ENCODE measurements at regions not wholly inside any gene's neighbourhood (a gene's known extent, or its start where the extent isn't known, plus 50 kb on each side); places are given as distances from the start of the nearest gene placed in this dataset.

GRCh38 chr13:76038920-76039716 lies 403.0 kb downstream of the LMO7 start:
- ATAC-seq (ENCODE audit: low read depth) (no peak), DNase-seq (no peak)
- H3K4me3 Mint-ChIP-seq, result no peak overlapping the region
- CTCF ChIA-PET, result no interaction called here
- no peaks in the 10 kb centered on the region for H3K27me3 Mint-ChIP-seq
- POLR2A ChIA-PET, result no interaction called here
- no peak overlapping the region for H3K27ac Mint-ChIP-seq
- no peaks in the 10 kb centered on the region for H3K9me3 Mint-ChIP-seq
- H3K36me3 Mint-ChIP-seq (ENCODE audit: low read depth), result no peaks in the 10 kb centered on the region
- TF ChIP-seq CTCF (IDR thresholded peaks at IDR 0.05), result no peak
- no peaks in the 10 kb centered on the region for H3K4me1 Mint-ChIP-seq
- intact Hi-C loops (cut with micrococcal nuclease), result no loop called here

- H3K9me3 Mint-ChIP-seq, result peaks cover 2% of the 10 kb centered on the region
- H3K27ac Mint-ChIP-seq, result no peak overlapping the region
- no peak overlapping the region for H3K4me3 Mint-ChIP-seq
- TF ChIP-seq CTCF (IDR thresholded peaks at IDR 0.05), result no peak
- no peaks in the 10 kb centered on the region for H3K27me3 Mint-ChIP-seq
- DNase-seq, result no peak
- no peak for ATAC-seq (ENCODE audit: low read depth)
- CTCF ChIA-PET, result no interaction called here
- no peaks in the 10 kb centered on the region for H3K4me1 Mint-ChIP-seq
- POLR2A ChIA-PET, result no interaction called here
- H3K36me3 Mint-ChIP-seq (ENCODE audit: low read depth), result no peaks in the 10 kb centered on the region
- intact Hi-C loops (cut with micrococcal nuclease), result no loop called here
These were observed 400.0 kb downstream of the LMO7 start for GRCh38 chr13:76036176-76036575.

DNA sequence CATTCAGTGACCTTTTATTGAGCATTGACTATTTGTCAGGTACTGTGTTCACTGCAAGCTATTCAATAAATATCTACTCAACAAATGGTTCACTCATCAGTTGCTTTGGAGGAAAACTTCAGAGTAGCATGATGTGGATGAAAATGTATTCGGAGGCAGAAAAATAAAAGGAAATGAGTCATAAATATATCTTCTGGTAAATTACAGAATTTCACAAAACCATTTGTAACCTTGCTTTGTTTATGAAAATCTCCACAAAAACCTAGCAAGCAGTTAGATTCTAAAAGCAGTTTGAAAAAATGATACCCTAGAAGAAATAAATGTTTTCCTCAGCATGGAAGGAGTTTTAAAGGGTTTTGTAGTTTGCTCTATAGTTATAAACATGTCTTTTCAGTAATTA lies 399.6 kb downstream of the LMO7 start:
- no peak for TF ChIP-seq CTCF (IDR thresholded peaks at IDR 0.05)
- Mint-ChIP-seq H3K27me3 (no peaks in the 10 kb centered on the region), H3K9me3 (peaks cover 2% of the 10 kb centered on the region), H3K36me3 (ENCODE audit: low read depth) (no peaks in the 10 kb centered on the region), H3K4me1 (no peaks in the 10 kb centered on the region), H3K27ac (no peak overlapping the region), H3K4me3 (no peak overlapping the region)
- intact Hi-C loops (cut with micrococcal nuclease), result no loop called here
- ATAC-seq (ENCODE audit: low read depth), result no peak
- ChIA-PET CTCF (no interaction called here), POLR2A (no interaction called here)
- DNase-seq, result no peak

- TF ChIP-seq CTCF (IDR thresholded peaks at IDR 0.05), result no peak
- DNase-seq, result no peak
- ATAC-seq (ENCODE audit: low read depth), result no peak
- no peaks in the 10 kb centered on the region for H3K36me3 Mint-ChIP-seq (ENCODE audit: low read depth)
- H3K27ac Mint-ChIP-seq, result no peak overlapping the region
- H3K27me3 Mint-ChIP-seq, result no peaks in the 10 kb centered on the region
- ChIA-PET CTCF (no interaction called here), POLR2A (no interaction called here)
- intact Hi-C loops (cut with micrococcal nuclease), result no loop called here
- H3K9me3 Mint-ChIP-seq, result peaks cover 2% of the 10 kb centered on the region
- H3K4me3 Mint-ChIP-seq, result no peak overlapping the region
- H3K4me1 Mint-ChIP-seq, result no peaks in the 10 kb centered on the region
These were observed 393.6 kb downstream of the LMO7 start for GRCh38 chr13:76029706-76030105.

GRCh38 chr13:76029088-76029487 lies 393.0 kb downstream of the LMO7 start:
- ATAC-seq (ENCODE audit: low read depth) (no peak), DNase-seq (no peak)
- intact Hi-C loops (cut with micrococcal nuclease), result no loop called here
- TF ChIP-seq CTCF (IDR thresholded peaks at IDR 0.05), result no peak
- CTCF ChIA-PET, result no interaction called here
- POLR2A ChIA-PET, result no interaction called here
- Mint-ChIP-seq H3K36me3 (ENCODE audit: low read depth) (no peaks in the 10 kb centered on the region), H3K27me3 (no peaks in the 10 kb centered on the region), H3K27ac (no peak overlapping the region), H3K4me1 (no peaks in the 10 kb centered on the region), H3K4me3 (no peak overlapping the region), H3K9me3 (peaks cover 2% of the 10 kb centered on the region)
